Activated T-helper 1 cell treated with anti-CD3 and anti-CD28 coated beads, Interleukin-12 subunit alpha, Interleukin-12 subunit beta, Interleukin-2, Interleukin-4 antibody, amounts not matched to agents 30 ng/mL and 10 ng/mL and 1 ng/mL, durations not matched to agents 14 hours and 24 hours and 36 hours (primary cell): ENCODE measurements at regions not wholly inside any gene's neighbourhood (a gene's known extent, or its start where the extent isn't known, plus 50 kb on each side); places are given as distances from the start of the nearest gene placed in this dataset.

Source experiments
- DNase-seq: peaks from one replicate; pipeline ENCODE4 v3.0.0; 2021; ENCODE audit warnings: low spot score
- H3K27ac Mint-ChIP-seq: one replicate; pipeline ENCODE4 v1.8.0; 2021; ENCODE audit warnings: mild to moderate bottlenecking, mixed read lengths
- H3K27me3 Mint-ChIP-seq: one replicate; pipeline ENCODE4 v1.8.0; 2022; ENCODE audit warnings: mild to moderate bottlenecking, moderate library complexity, mixed read lengths; ENCODE audit not compliant: insufficient read depth
- H3K36me3 Mint-ChIP-seq: one replicate; pipeline ENCODE4 v1.8.0; 2021; ENCODE audit warnings: low read depth, mixed read lengths
- H3K4me1 Mint-ChIP-seq: one replicate; pipeline ENCODE4 v1.8.0; 2021; ENCODE audit warnings: low read depth, mixed read lengths
- H3K4me3 Mint-ChIP-seq: one replicate; pipeline ENCODE4 v1.8.0; 2021; ENCODE audit warnings: mild to moderate bottlenecking, moderate library complexity, mixed read lengths
- H3K9me3 Mint-ChIP-seq: one replicate; pipeline ENCODE4 v1.8.0; 2021; ENCODE audit warnings: mixed read lengths
- intact Hi-C: fragments of 100-400 bp; cut with micrococcal nuclease; formaldehyde crosslinking; loops from one replicate; pipeline ENCODE4 v1.15.1; 2024

DNA sequence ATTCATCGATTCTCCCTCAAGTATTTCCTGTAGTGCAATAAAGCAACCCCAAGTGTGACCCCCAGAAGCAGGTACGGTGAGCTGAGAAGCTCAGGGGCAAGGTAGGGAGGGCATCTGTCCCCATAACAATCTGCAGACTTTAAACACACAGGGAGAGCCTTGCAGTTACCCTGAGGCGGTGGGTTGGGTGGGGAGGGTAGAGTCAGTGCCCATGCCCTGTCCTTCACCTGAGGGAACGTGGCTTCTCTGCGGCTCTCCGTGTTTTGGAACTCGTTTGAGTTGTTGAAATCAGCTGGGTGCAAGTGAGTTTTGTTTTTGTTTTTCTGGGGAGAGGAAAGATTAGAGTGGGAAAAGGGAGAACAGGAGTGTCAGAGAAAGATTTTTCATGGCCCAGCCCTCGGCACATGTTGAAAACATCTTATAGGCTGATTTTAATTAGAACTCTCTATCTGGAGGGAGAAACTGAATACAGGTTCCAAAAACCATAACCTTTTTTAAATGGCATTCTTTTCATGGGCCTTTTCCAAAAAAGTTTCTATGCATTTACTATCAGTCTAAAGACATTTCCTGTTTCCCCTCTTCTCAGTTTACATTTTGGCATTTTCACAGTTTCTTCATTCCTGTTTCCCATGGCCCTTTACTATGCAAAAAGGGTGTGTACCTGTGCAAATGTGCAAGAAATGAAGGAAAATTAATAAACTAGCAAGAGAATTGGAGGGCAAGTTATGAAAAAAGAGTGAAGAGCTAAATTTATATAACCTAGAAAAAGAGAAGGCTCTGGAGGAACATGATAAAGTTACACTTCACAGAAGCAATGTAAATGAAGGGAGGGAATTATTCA lies 266.5 kb upstream of the VLDLR start:
- H3K27ac Mint-ChIP-seq: no peak overlapping the region
- H3K36me3 Mint-ChIP-seq: no peaks in the 10 kb centered on the region
- no peaks in the 10 kb centered on the region for H3K27me3 Mint-ChIP-seq
- H3K9me3 Mint-ChIP-seq: no peaks in the 10 kb centered on the region
- H3K4me1 Mint-ChIP-seq: no peaks in the 10 kb centered on the region
- H3K4me3 Mint-ChIP-seq: no peak overlapping the region
- intact Hi-C loops: no loop called here
- no peak for DNase-seq

- Mint-ChIP-seq H3K36me3 (no peaks in the 10 kb centered on the region), H3K4me3 (no peak overlapping the region), H3K27ac (no peak overlapping the region), H3K27me3 (no peaks in the 10 kb centered on the region), H3K4me1 (no peaks in the 10 kb centered on the region), H3K9me3 (no peaks in the 10 kb centered on the region)
- no peak for DNase-seq
- intact Hi-C loops: no loop called here
Measured at GRCh38 chr9:2355697-2355983, 265.9 kb upstream of the VLDLR start.

- H3K36me3 Mint-ChIP-seq: no peaks in the 10 kb centered on the region
- no peak overlapping the region for H3K27ac Mint-ChIP-seq
- no peaks in the 10 kb centered on the region for H3K4me1 Mint-ChIP-seq
- DNase-seq: no peak
- H3K9me3 Mint-ChIP-seq: no peaks in the 10 kb centered on the region
- intact Hi-C loops: no loop called here
- no peaks in the 10 kb centered on the region for H3K27me3 Mint-ChIP-seq
- H3K4me3 Mint-ChIP-seq: no peak overlapping the region
Measured at GRCh38 chr9:2356041-2356790, 265.4 kb upstream of the VLDLR start.

DNA sequence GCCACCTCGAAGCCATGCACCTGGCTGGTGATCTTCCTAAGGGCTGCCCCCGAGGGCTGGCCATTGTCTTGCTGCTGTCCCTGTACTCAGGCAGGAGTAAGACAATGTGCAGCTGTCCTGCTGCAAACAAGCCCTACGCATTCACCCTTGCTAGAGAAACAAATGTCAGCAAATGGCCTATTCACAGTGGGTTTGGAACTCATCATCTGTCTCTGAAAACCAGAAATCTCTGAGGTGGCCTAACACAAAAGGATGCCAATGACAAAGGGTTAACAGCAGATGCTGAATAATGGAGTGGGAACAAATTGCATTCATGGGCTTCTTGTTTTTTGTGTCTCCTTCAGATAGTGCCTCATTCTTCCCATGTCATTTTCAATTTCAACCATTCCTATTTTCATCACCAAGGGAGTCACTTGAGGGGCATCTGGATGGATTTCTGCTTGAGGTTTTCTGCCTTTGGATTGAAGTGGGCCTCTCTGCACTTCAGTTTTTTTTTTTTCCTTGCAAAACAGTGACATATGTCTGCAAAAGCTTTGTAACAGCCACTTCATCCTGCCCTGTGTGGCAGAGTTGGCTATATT lies 261.6 kb upstream of the VLDLR start:
- intact Hi-C loops: no loop called here
- Mint-ChIP-seq H3K36me3 (no peaks in the 10 kb centered on the region), H3K4me3 (no peak overlapping the region), H3K27ac (no peak overlapping the region), H3K4me1 (no peaks in the 10 kb centered on the region), H3K27me3 (no peaks in the 10 kb centered on the region), H3K9me3 (no peaks in the 10 kb centered on the region)
- DNase-seq: no peak

- H3K4me3 Mint-ChIP-seq: no peak overlapping the region
- H3K27me3 Mint-ChIP-seq: no peaks in the 10 kb centered on the region
- H3K9me3 Mint-ChIP-seq: no peaks in the 10 kb centered on the region
- intact Hi-C loops: no loop called here
- no peak for DNase-seq
- H3K4me1 Mint-ChIP-seq: no peaks in the 10 kb centered on the region
- H3K27ac Mint-ChIP-seq: no peak overlapping the region
- H3K36me3 Mint-ChIP-seq: no peaks in the 10 kb centered on the region
Measured at GRCh38 chr9:2362150-2362549, 259.4 kb upstream of the VLDLR start.

DNA sequence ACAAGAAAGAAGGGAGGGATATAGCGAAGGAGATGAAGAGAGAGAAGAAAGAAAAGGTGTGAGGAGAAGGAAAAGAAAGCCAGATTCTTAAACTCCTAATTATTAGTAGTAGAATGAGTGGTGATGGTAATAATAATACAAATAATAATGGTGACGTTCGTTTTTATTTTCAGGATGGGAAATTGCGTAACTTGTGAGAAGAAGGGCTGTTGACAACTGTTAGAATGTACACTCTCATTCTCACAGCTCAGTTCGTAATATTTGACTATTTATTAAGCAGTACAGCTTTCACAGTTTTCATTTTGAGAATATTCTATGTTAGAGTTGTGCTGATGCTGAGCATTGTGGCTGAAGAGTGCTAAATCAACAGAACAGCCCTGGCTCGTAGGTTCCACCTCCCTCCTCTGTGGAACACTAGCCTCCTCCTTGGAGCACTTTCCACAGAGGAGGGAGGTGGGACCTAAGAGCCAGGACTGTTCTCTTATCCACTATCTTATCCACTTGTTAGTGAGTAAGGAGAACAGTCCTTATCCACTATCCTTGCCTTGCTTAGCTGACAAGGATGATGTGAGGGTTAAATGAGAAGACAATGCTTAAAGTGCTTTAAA lies 258.3 kb upstream of the VLDLR start:
- no peaks in the 10 kb centered on the region for H3K36me3 Mint-ChIP-seq
- intact Hi-C loops: no loop called here
- H3K4me3 Mint-ChIP-seq: no peak overlapping the region
- no peak overlapping the region for H3K27ac Mint-ChIP-seq
- H3K4me1 Mint-ChIP-seq: no peaks in the 10 kb centered on the region
- DNase-seq: no peak
- H3K9me3 Mint-ChIP-seq: no peaks in the 10 kb centered on the region
- H3K27me3 Mint-ChIP-seq: no peaks in the 10 kb centered on the region

DNA sequence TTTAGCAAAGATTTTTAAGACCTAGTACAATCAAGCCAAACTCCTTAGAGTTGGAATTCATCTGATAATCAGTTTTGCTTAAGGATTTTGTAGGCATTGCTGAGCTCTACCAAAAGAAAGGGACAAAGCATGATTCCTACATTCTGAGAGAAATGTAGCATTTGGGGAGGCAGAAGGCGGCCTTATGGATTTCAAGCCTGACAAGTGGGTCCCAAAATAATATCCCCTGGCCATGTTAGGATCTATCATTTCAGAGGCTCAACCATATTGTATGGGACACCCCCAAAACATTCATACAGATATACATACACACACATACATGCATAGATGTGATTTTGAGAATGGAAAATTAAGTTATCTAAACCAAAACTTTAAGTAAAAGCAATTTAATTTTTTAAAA lies 257.8 kb upstream of the VLDLR start:
- Mint-ChIP-seq H3K4me1 (no peaks in the 10 kb centered on the region), H3K4me3 (no peak overlapping the region), H3K27me3 (no peaks in the 10 kb centered on the region), H3K9me3 (no peaks in the 10 kb centered on the region), H3K36me3 (no peaks in the 10 kb centered on the region), H3K27ac (no peak overlapping the region)
- intact Hi-C loops: no loop called here
- no peak for DNase-seq

GRCh38 chr9:2367970-2368369 lies 253.6 kb upstream of the VLDLR start:
- Mint-ChIP-seq H3K36me3 (no peaks in the 10 kb centered on the region), H3K4me3 (no peak overlapping the region), H3K27me3 (no peaks in the 10 kb centered on the region), H3K27ac (no peak overlapping the region), H3K9me3 (no peaks in the 10 kb centered on the region), H3K4me1 (no peaks in the 10 kb centered on the region)
- intact Hi-C loops: no loop called here
- no peak for DNase-seq

DNA sequence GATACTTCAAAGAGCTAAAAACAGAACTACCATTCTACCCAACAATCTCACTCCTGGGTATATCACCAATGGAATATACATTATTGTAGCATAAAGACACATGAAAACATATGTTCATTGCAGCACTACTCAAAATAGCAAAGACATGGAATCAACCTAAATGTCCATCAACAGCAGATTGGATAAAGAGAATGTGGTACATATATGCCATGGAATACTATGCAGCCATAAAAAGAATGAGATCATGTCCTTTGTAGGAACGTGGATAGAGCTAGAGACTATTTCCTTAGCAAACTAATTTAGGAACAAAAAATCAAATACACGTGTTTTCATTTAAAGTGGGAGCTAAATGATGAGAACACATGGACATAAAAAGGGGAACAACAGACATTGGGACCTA lies 247.9 kb upstream of the VLDLR start:
- no peak overlapping the region for H3K27ac Mint-ChIP-seq

DNA sequence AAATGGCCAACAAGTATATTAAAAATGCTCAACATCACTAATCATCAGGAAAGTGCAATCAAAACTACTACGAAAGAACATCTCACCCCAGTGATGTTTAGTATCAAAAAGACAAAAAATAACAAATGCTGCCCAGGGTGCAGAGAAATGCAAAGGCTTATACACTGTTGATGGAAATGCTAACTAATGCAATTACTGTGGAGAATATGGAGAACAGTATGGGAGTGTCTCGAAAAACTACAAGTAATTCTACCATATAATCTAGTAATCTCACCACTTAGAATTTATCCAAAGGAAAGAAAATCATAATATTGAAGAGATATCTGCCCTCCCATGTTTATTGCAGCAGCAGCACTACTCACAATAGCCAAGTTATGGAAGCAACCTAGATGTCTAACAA lies 246.5 kb upstream of the VLDLR start:
- DNase-seq: no peak
- Mint-ChIP-seq H3K4me1 (no peaks in the 10 kb centered on the region), H3K27ac (no peak overlapping the region), H3K4me3 (no peak overlapping the region), H3K36me3 (no peaks in the 10 kb centered on the region), H3K27me3 (no peaks in the 10 kb centered on the region), H3K9me3 (no peaks in the 10 kb centered on the region)
- intact Hi-C loops: no loop called here

More for the DNA sequence above, 247.9 kb upstream of the VLDLR start:
- H3K4me1 Mint-ChIP-seq: no peaks in the 10 kb centered on the region
- H3K27me3 Mint-ChIP-seq: no peaks in the 10 kb centered on the region
- no peaks in the 10 kb centered on the region for H3K36me3 Mint-ChIP-seq
- no peak overlapping the region for H3K4me3 Mint-ChIP-seq
- no peaks in the 10 kb centered on the region for H3K9me3 Mint-ChIP-seq
- intact Hi-C loops: no loop called here
- no peak for DNase-seq

DNA sequence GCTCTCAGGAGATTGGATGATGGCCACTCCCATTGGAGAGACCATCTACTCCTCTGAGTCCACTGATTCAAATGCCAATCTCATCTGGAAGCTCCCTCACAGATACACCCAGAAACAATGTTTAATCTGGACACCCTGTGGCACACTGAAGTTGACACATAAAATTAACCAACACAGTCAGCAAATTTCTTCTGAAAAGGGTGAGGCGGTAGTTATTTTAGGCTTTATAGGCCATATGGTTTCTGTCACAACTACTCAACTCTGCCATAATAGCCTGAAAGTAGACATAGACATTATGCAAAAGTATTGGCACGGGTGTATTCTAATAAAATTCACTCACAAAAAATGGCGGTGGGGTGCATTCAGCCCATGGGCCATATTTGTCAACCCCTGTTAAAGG lies 244.5 kb upstream of the VLDLR start:
- intact Hi-C loops: no loop called here
- H3K4me3 Mint-ChIP-seq: no peak overlapping the region
- H3K27me3 Mint-ChIP-seq: no peaks in the 10 kb centered on the region
- DNase-seq: no peak
- H3K4me1 Mint-ChIP-seq: no peaks in the 10 kb centered on the region
- H3K9me3 Mint-ChIP-seq: no peaks in the 10 kb centered on the region
- H3K27ac Mint-ChIP-seq: no peak overlapping the region
- no peaks in the 10 kb centered on the region for H3K36me3 Mint-ChIP-seq

DNA sequence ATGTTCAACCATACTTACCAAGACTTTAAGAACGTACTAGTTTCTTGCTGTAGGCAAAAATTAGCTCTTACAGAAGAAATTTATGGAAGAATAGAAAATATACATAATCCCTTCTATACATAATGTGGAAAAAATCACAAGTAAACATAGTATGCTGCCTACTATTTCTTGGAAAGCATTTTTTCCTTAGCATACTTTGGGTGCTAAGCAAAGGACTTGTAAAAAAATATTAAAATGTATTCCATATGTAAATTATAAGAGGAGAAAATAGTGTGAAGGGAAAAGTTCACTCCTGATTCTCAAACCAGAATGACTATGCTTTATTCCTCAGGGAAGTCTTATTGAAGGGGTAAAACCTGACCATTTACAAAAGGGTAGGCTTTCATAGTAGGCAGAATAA lies 243.8 kb upstream of the VLDLR start:
- Mint-ChIP-seq H3K9me3 (no peaks in the 10 kb centered on the region), H3K4me3 (no peak overlapping the region), H3K36me3 (no peaks in the 10 kb centered on the region), H3K4me1 (no peaks in the 10 kb centered on the region), H3K27me3 (no peaks in the 10 kb centered on the region), H3K27ac (no peak overlapping the region)
- DNase-seq: no peak
- intact Hi-C loops: no loop called here

DNA sequence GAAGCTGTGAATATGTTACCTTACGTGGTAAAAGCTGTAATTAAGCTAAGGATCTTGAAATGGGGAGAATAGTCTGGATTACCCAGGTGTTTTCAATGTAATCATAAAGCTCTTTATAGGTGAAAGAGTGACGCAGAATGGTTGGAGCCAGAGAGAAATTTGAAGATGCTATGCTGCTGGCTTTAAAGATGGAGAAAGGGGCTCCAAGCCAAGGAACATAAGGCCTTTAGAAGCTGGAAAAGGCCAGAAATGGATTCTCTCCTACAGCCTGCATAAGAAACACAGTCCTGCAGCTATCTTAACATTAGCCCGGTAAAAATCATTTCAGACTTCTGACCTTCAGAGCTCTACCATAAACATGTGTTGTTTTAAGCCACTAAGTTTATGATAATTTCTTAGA lies 243.3 kb upstream of the VLDLR start:
- Mint-ChIP-seq H3K9me3 (no peaks in the 10 kb centered on the region), H3K4me1 (no peaks in the 10 kb centered on the region), H3K36me3 (no peaks in the 10 kb centered on the region), H3K27me3 (no peaks in the 10 kb centered on the region), H3K27ac (no peak overlapping the region), H3K4me3 (no peak overlapping the region)
- intact Hi-C loops: no loop called here
- no peak for DNase-seq
